Right renal pelvis (tissue), 4 donors: ENCODE measurements at regions not wholly inside any gene's neighbourhood (a gene's known extent, or its start where the extent isn't known, plus 50 kb on each side); places are given as distances from the start of the nearest gene placed in this dataset.
"Not testable (repeated sequence)": the region's sequence is repeated elsewhere in the genome, so short reads cannot be mapped to it uniquely, and the experiment has no call there.

ENCODE experiments used
- DNase-seq, 4 donors: peaks; one replicate each; pipeline ENCODE4 v3.0.0-alpha.2; 2013; ENCODE audit warnings: low read depth in 4 of 4, low spot score in 3 of 4, missing footprints in 1 of 4

GRCh38 chr1:60489916-60490480, 416.4 kb upstream of the C1orf87 start:
- DNase-seq: not testable (repeated sequence)

GRCh38 chr1:60488847-60489246, 415.3 kb upstream of the C1orf87 start:
- DNase-seq: no peak

- DNase-seq: no peak
Observed at GRCh38 chr1:60487565-60488345, 414.2 kb upstream of the C1orf87 start.

- DNase-seq: no peak
Observed at GRCh38 chr1:60483509-60483908, 409.9 kb upstream of the C1orf87 start.

- DNase-seq: no peak
Observed at GRCh38 chr1:60470246-60470645, 396.7 kb upstream of the C1orf87 start.

- DNase-seq: no peak
Observed at GRCh38 chr1:60463786-60464185, 390.2 kb upstream of the C1orf87 start.

GRCh38 chr1:60463146-60463545, 389.6 kb upstream of the C1orf87 start:
- no peak for DNase-seq

GRCh38 chr1:60461925-60462595, 388.5 kb upstream of the C1orf87 start:
- no peak for DNase-seq

- DNase-seq: no peak
Observed at GRCh38 chr1:60458111-60458510, 384.5 kb upstream of the C1orf87 start.

- DNase-seq: no peak
Observed at GRCh38 chr1:60449876-60450275, 376.3 kb upstream of the C1orf87 start.

- no peak for DNase-seq
Observed at GRCh38 chr1:60448850-60449249, 375.3 kb upstream of the C1orf87 start.

- DNase-seq: no peak
Observed at GRCh38 chr1:60444680-60445079, 371.1 kb upstream of the C1orf87 start.

GRCh38 chr1:60436186-60436585, 362.6 kb upstream of the C1orf87 start:
- no peak for DNase-seq

- no peak for DNase-seq
Observed at GRCh38 chr1:60431593-60431992, 358.0 kb upstream of the C1orf87 start.

GRCh38 chr1:60430375-60430774, 356.8 kb upstream of the C1orf87 start:
- no peak for DNase-seq

- DNase-seq: no peak
Observed at GRCh38 chr1:60428127-60428526, 354.6 kb upstream of the C1orf87 start.

GRCh38 chr1:60427701-60428100, 354.1 kb upstream of the C1orf87 start:
- DNase-seq: no peak

- no peak for DNase-seq
Observed at GRCh38 chr1:60427194-60427593, 353.6 kb upstream of the C1orf87 start.

GRCh38 chr1:60425528-60425927, 352.0 kb upstream of the C1orf87 start:
- no peak for DNase-seq

GRCh38 chr1:60423146-60423780, 349.7 kb upstream of the C1orf87 start:
- no peak for DNase-seq

- no peak for DNase-seq
Observed at GRCh38 chr1:60421965-60422364, 348.4 kb upstream of the C1orf87 start.
